Activated CD4-positive, alpha-beta T cell treated with anti-CD3 and anti-CD28 coated beads for 1 hour (primary cell): ENCODE measurements at regions not wholly inside any gene's neighbourhood (a gene's known extent, or its start where the extent isn't known, plus 50 kb on each side); places are given as distances from the start of the nearest gene placed in this dataset.

Experiments used
- DNase-seq: peaks from one replicate; pipeline ENCODE4 v3.0.0-alpha.2; 2020

- DNase-seq, result no peak
Observed at GRCh38 chr5:61916621-61917620, 389.1 kb upstream of the KIF2A start.

GRCh38 chr5:61918611-61919010 lies 387.4 kb upstream of the KIF2A start:
- no peak for DNase-seq

GRCh38 chr5:61919920-61920319 lies 386.1 kb upstream of the KIF2A start:
- no peak for DNase-seq

- DNase-seq, result no peak
Observed at GRCh38 chr5:61924251-61924650, 381.8 kb upstream of the KIF2A start.

GRCh38 chr5:61926911-61927310 lies 379.1 kb upstream of the KIF2A start:
- DNase-seq, result no peak

- DNase-seq, result no peak
Observed at GRCh38 chr5:61931236-61931635, 374.8 kb upstream of the KIF2A start.

- no peak for DNase-seq
Observed at GRCh38 chr5:61933787-61934626, 372.0 kb upstream of the KIF2A start.

GRCh38 chr5:61941637-61942036 lies 364.4 kb upstream of the KIF2A start:
- no peak for DNase-seq

- DNase-seq, result no peak
Observed at GRCh38 chr5:61942462-61943049, 363.4 kb upstream of the KIF2A start.

- DNase-seq, result no peak
Observed at GRCh38 chr5:61943713-61944112, 362.3 kb upstream of the KIF2A start.

GRCh38 chr5:61948151-61948550 lies 357.9 kb upstream of the KIF2A start:
- no peak for DNase-seq

GRCh38 chr5:61949054-61949678 lies 356.8 kb upstream of the KIF2A start:
- no peak for DNase-seq

- DNase-seq, result no peak
Observed at GRCh38 chr5:61949679-61950435, 356.1 kb upstream of the KIF2A start.

- DNase-seq, result no peak
Observed at GRCh38 chr5:61951295-61951694, 354.7 kb upstream of the KIF2A start.

GRCh38 chr5:61953913-61954312 lies 352.1 kb upstream of the KIF2A start:
- no peak for DNase-seq

- no peak for DNase-seq
Observed at GRCh38 chr5:61964201-61964600, 341.8 kb upstream of the KIF2A start.

GRCh38 chr5:61965069-61965468 lies 340.9 kb upstream of the KIF2A start:
- DNase-seq, result no peak

- no peak for DNase-seq
Observed at GRCh38 chr5:61965490-61965889, 340.5 kb upstream of the KIF2A start.

GRCh38 chr5:61966296-61966955 lies 339.6 kb upstream of the KIF2A start:
- no peak for DNase-seq

GRCh38 chr5:61966997-61967396 lies 339.0 kb upstream of the KIF2A start:
- no peak for DNase-seq

- no peak for DNase-seq
Observed at GRCh38 chr5:61967681-61968080, 338.3 kb upstream of the KIF2A start.

GRCh38 chr5:61969347-61969746 lies 336.7 kb upstream of the KIF2A start:
- DNase-seq, result no peak
